OCI-LY1 (cell line): ENCODE measurements at regions not wholly inside any gene's neighbourhood (a gene's known extent, or its start where the extent isn't known, plus 50 kb on each side); places are given as distances from the start of the nearest gene placed in this dataset.

Source experiments
- H2AFZ ChIP-seq: fragments of 200-600 bp; sonication (generic), shearing (Covaris generic); 2 replicates; pipeline ENCODE4 v1.6.0; 2014; ENCODE audit warnings: antibody characterized with exemption, mild to moderate bottlenecking, low read length
- H3F3A ChIP-seq: fragments of 200-600 bp; sonication (generic), shearing (Covaris generic); 2 replicates; pipeline ENCODE4 v1.6.0; 2014; ENCODE audit warnings: mild to moderate bottlenecking, antibody characterized with exemption, low read length, moderate library complexity; ENCODE audit not compliant: insufficient read depth
- H3K27ac ChIP-seq: fragments of 200-600 bp; sonication (generic); 2 replicates; pipeline ENCODE4 v1.5.1; 2014; ENCODE audit warnings: low read length, mixed run types, mild to moderate bottlenecking, low read depth; ENCODE audit not compliant: poor library complexity, severe bottlenecking
- H3K27me3 ChIP-seq: fragments of 200-600 bp; sonication (generic); 2 replicates; pipeline ENCODE4 v1.6.0; 2014; ENCODE audit warnings: antibody characterized with exemption, mild to moderate bottlenecking, low read length, moderate library complexity; ENCODE audit not compliant: insufficient read depth
- H3K36me3 ChIP-seq: fragments of 200-600 bp; sonication (generic); 2 replicates; pipeline ENCODE4 v1.6.1; 2014; ENCODE audit warnings: mild to moderate bottlenecking, antibody characterized with exemption, low read length, moderate library complexity, mixed read lengths; ENCODE audit not compliant: insufficient read depth
- H3K4me1 ChIP-seq: fragments of 200-600 bp; sonication (generic); 2 replicates; pipeline ENCODE4 v1.5.1; 2014; ENCODE audit warnings: mild to moderate bottlenecking, low read length, moderate library complexity; ENCODE audit not compliant: insufficient read depth, severe bottlenecking
- H3K4me2 ChIP-seq: fragments of 200-600 bp; sonication (generic), shearing (Covaris generic); 2 replicates; pipeline ENCODE4 v1.6.1; 2014; ENCODE audit warnings: low read length
- H3K4me3 ChIP-seq: fragments of 200-600 bp; sonication (generic); 2 replicates; pipeline ENCODE4 v1.5.1; 2014; ENCODE audit warnings: low read length, low read depth, mild to moderate bottlenecking, mixed read lengths; ENCODE audit not compliant: poor library complexity, severe bottlenecking
- H3K79me2 ChIP-seq: fragments of 200-600 bp; shearing (Covaris generic); 2 replicates; pipeline ENCODE4 v1.6.1; 2016; ENCODE audit warnings: mixed run types, low read length, mixed read lengths; ENCODE audit not compliant: insufficient read depth
- H3K9ac ChIP-seq: fragments of 200-600 bp; sonication (generic), shearing (Covaris generic); 2 replicates; pipeline ENCODE4 v1.6.1; 2014; ENCODE audit warnings: mild to moderate bottlenecking, low read length, mixed read lengths
- H3K9me2 ChIP-seq: fragments of 200-600 bp; sonication (generic), shearing (Covaris generic); 2 replicates; pipeline ENCODE4 v1.6.1; 2014; ENCODE audit warnings: low read depth, mild to moderate bottlenecking, low read length, mixed read lengths
- H3K9me3 ChIP-seq: fragments of 200-600 bp; shearing (Covaris generic); 2 replicates; pipeline ENCODE4 v1.6.1; 2014; ENCODE audit warnings: low read length, mixed read lengths
- H4K20me1 ChIP-seq: fragments of 200-600 bp; sonication (generic), shearing (Covaris generic); 2 replicates; pipeline ENCODE4 v1.6.0; 2016; ENCODE audit warnings: mild to moderate bottlenecking, low read length; ENCODE audit not compliant: insufficient read depth
- CTCF ChIP-seq: fragments of 200-600 bp; sonication (generic), shearing (Covaris generic); IDR thresholded peaks from 2 replicates; pipeline ENCODE4 v1.5.1; 2017; ENCODE audit warnings: mild to moderate bottlenecking, antibody characterized with exemption, low read length, moderate library complexity, mixed read lengths
- EZH2 ChIP-seq: fragments of 200-600 bp; sonication (generic), shearing (Covaris generic); IDR thresholded peaks from 2 replicates; pipeline ENCODE4 v1.8.0; 2017; ENCODE audit warnings: borderline replicate concordance, mixed run types, mild to moderate bottlenecking, antibody characterized with exemption, low read length, moderate library complexity, mixed read lengths

GRCh38 chr15:97841558-97841957 is 118.9 kb upstream of the ARRDC4 start:
- TF ChIP-seq CTCF: no peak
- no peak for TF ChIP-seq EZH2
- Histone ChIP-seq H3K27ac (no peak overlapping the region), H3K4me3 (no peak overlapping the region), H4K20me1 (no peaks in the 10 kb centered on the region), H3K9me2 (no peaks in the 10 kb centered on the region), H3K4me1 (no peaks in the 10 kb centered on the region), H3K4me2 (no peak overlapping the region), H3F3A (no peaks in the 10 kb centered on the region), H3K79me2 (no peaks in the 10 kb centered on the region), H3K27me3 (no peaks in the 10 kb centered on the region), H3K36me3 (no peaks in the 10 kb centered on the region), H2AFZ (no peak overlapping the region), H3K9ac (no peak overlapping the region), H3K9me3 (no peaks in the 10 kb centered on the region)

- Histone ChIP-seq H3K9me2 (no peaks in the 10 kb centered on the region), H3K27me3 (no peaks in the 10 kb centered on the region), H3K79me2 (no peaks in the 10 kb centered on the region), H3K9me3 (no peaks in the 10 kb centered on the region), H3K27ac (no peak overlapping the region), H3K36me3 (no peaks in the 10 kb centered on the region), H3K4me3 (no peak overlapping the region), H2AFZ (no peak overlapping the region), H4K20me1 (no peaks in the 10 kb centered on the region), H3K9ac (no peak overlapping the region), H3F3A (no peaks in the 10 kb centered on the region), H3K4me1 (no peaks in the 10 kb centered on the region), H3K4me2 (no peak overlapping the region)
- TF ChIP-seq CTCF (peak; percentile 36; the same call in 1 of the 2 replicates), EZH2 (no peak)
Observed at GRCh38 chr15:97849183-97849582, 111.3 kb upstream of the ARRDC4 start.

- Histone ChIP-seq H4K20me1 (no peaks in the 10 kb centered on the region), H3F3A (no peaks in the 10 kb centered on the region), H3K36me3 (no peaks in the 10 kb centered on the region), H3K27ac (no peak overlapping the region), H3K4me2 (no peak overlapping the region), H3K9me3 (no peaks in the 10 kb centered on the region), H2AFZ (no peak overlapping the region), H3K9me2 (no peaks in the 10 kb centered on the region), H3K4me3 (no peak overlapping the region), H3K27me3 (no peaks in the 10 kb centered on the region), H3K79me2 (no peaks in the 10 kb centered on the region), H3K4me1 (no peaks in the 10 kb centered on the region), H3K9ac (no peak overlapping the region)
- TF ChIP-seq CTCF (no peak), EZH2 (no peak)
Observed at GRCh38 chr15:97858296-97858695, 102.2 kb upstream of the ARRDC4 start.
